Stomach smooth muscle (tissue), 2 donors: ENCODE measurements at regions not wholly inside any gene's neighbourhood (a gene's known extent, or its start where the extent isn't known, plus 50 kb on each side); places are given as distances from the start of the nearest gene placed in this dataset.

Experiments used
- H3K27ac ChIP-seq: one replicate; pipeline ENCODE4 v1.7.0; 2013; ENCODE audit warnings: mild to moderate bottlenecking, low read length, inconsistent platforms
- H3K27me3 ChIP-seq, 2 donors: one replicate each; pipeline ENCODE4 v1.7.0; 2013; ENCODE audit warnings: low read length in 2 of 2; ENCODE audit not compliant: insufficient read depth in 2 of 2, control insufficient read depth in 1 of 2
- H3K36me3 ChIP-seq, 2 donors: one replicate each; pipeline ENCODE4 v1.7.0; 2013; ENCODE audit warnings: low read length in 2 of 2; ENCODE audit not compliant: control insufficient read depth in 2 of 2, insufficient read depth in 2 of 2
- H3K4me1 ChIP-seq: one replicate; pipeline ENCODE4 v1.7.0; 2013; ENCODE audit warnings: low read length; ENCODE audit not compliant: control insufficient read depth, insufficient read depth
- H3K4me3 ChIP-seq, 2 donors: one replicate each; pipeline ENCODE4 v1.7.0; 2013; ENCODE audit warnings: low read length in 2 of 2
- H3K9ac ChIP-seq, 2 donors: one replicate each; pipeline ENCODE4 v1.7.0; 2013; ENCODE audit warnings: low read length in 2 of 2, mild to moderate bottlenecking in 1 of 2
- H3K9me3 ChIP-seq, 2 donors: one replicate each; pipeline ENCODE4 v1.7.0; 2013; ENCODE audit warnings: low read length in 2 of 2; ENCODE audit not compliant: control insufficient read depth in 2 of 2
- donor health status: healthy.
- donor health status: Pancreatic carcinoma.

DNA sequence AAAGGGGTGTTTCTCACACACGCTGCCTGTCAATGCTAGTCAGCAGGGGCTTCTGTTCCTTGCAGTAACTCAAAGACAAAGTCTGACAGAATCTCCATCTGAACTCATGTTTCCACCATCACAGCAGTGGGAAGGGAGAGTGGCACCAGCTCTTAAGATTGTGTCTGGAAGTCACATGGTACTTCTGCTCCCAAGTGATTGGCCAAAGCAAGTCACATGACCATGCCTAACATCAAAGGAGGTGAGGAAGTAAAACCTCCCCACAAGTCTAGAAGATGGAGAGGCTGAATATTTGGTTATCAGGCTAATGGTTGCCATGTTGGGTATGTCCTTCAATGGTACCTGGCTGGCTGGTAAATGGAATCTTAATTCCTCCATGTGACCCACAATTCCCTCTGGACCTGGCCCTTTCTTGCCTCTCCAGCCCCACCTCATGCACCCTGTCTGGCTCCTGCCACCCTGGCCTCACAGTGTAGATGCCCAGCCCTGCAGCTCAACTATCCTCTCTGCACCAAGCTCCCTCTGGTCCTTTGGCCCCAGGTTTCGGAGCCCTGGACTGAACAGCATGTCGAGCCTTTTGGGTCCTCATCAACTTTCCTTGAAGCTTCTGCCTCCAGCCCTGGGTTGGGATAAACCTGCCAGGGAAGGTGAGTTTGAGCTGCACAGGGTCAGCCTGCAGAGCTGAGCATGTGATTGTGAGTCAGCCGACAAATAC, 51.0 kb upstream of the PMEPA1 start:
- Histone ChIP-seq H3K9me3 (peaks cover 0 to 7% of the 10 kb centered on the region in 2 donors), H3K27ac (no peak overlapping the region), H3K9ac (no peak overlapping the region), H3K27me3 (no peaks in the 10 kb centered on the region), H3K36me3 (no peaks in the 10 kb centered on the region), H3K4me3 (no peak overlapping the region), H3K4me1 (no peaks in the 10 kb centered on the region)

DNA sequence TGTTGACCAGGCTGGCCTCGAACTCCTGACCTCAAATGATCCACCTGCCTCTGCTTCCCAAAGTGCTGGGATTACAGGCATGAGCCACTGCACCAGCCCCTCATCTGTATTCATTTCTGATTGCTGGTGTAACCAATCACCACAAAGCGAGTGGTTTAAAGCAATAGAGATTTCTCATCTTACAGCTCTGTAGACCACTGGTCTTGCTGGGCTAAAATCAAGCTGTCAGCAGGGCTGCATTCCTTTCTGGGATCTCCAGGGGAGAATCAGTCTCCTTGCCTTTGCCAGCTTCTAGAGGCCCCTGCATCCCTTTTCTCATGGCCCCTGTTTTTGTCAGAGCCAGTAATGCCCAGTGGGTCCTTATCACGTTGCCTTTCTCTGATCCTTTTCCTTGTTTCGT, 49.9 kb upstream of the PMEPA1 start:
- H3K27me3 ChIP-seq: no peaks in the 10 kb centered on the region
- no peaks in the 10 kb centered on the region for H3K4me1 ChIP-seq
- H3K4me3 ChIP-seq: no peak overlapping the region
- H3K36me3 ChIP-seq: no peaks in the 10 kb centered on the region
- no peak overlapping the region for H3K27ac ChIP-seq
- peaks cover 0 to 6% of the 10 kb centered on the region in 2 donors for H3K9me3 ChIP-seq
- H3K9ac ChIP-seq: no peak overlapping the region
